Stimulated activated naive CD4-positive, alpha-beta T cell treated with Interleukin-2 at 50 U/mL for 16 hours (primary cell): ENCODE measurements at regions not wholly inside any gene's neighbourhood (a gene's known extent, or its start where the extent isn't known, plus 50 kb on each side); places are given as distances from the start of the nearest gene placed in this dataset.
"Not testable (repeated sequence)": the region's sequence is repeated elsewhere in the genome, so short reads cannot be mapped to it uniquely, and the experiment has no call there.

Source experiments
- DNase-seq: peaks from one replicate; lab custom pipeline; 2025; lab: John Stamatoyannopoulos, UW

DNA sequence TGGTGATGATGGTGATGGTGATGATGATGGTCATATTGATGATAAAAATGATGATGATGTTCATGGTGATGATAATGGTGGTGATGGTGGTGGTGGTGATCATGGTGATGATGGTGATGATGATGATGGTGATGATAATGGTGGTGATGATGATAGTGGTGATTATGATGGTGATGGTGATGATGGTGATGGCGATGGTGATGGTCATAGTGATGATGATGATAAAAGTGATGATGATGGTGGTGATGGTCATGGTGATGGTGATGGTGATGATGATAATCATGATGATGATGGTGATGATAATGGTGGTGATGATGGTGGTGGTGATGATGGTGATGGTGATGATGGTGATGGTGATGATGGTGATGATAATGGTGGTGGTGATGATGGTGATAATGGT lies 478.7 kb downstream of the TYW1 start:
- no peak for DNase-seq

- no peak for DNase-seq
These were observed 481.4 kb downstream of the TYW1 start for GRCh38 chr7:67478066-67478465.

DNA sequence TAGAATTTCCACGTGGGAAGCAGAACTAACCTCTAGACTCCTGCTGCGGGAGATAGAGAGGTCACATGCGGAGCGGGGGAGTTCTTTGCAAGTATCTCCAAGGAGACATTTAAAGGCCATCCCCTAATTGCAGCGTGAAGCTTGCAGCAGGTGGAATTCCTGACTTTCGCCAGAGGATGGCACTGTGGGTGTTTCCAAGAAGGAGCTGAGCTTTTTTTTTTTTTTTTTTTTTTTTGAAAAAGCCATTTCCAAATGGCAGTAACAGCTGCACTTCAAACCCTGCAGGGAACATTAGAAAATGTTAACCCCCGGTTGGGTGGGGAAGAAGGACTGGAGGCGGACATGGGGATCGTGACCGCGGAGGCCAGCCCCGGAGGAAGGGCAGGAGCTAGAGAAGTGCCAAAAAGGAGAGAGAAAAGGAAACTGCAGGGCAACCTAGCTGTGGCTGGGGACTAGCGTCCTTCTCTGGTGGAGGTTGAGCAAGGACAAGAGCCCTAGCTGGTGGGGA lies 487.7 kb downstream of the TYW1 start:
- DNase-seq, result no peak

- no peak for DNase-seq
These were observed 489.8 kb downstream of the TYW1 start for GRCh38 chr7:67486401-67486800.

GRCh38 chr7:67487316-67487715 lies 490.7 kb downstream of the TYW1 start:
- no peak for DNase-seq

DNA sequence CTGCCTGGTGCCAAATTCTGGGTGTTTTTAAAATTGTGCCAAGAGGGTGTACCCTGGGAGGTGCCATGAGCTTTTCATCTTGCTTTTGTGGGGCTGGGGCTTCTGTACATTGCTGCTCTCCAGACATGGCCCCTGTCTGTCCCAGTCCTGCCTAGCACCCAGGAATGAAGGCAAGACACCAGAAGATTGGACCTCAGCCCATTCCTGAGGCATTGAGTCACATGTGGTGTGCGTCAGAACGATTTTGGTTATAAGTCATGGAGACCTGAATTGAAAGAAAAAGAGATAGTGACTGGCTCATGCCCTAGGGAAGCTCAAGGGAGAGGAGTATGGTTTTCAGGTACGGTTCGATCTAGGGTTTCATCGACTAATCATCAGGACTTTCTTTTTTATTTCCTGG lies 493.2 kb downstream of the TYW1 start:
- no peak for DNase-seq

- no peak for DNase-seq
These were observed 496.7 kb downstream of the TYW1 start for GRCh38 chr7:67493366-67493765.

DNA sequence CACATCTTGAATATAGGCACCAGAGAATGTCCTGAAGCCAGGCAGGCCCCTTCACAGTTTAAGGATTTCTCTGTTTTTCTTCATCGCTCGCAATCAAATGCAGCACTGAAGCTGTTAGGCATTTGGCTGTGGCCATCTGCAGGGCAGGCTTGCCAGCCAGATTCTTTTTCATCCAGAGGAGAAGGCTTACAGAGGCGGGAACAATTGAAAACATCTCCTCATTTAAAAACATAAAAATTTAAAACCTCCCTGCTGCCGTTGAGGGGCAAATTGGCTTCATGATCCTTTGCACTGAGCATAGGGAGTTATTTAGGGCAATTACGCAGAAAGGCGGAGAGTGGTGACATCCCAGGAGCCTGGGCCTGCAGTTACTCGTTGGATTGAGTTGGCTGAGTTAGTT lies 500.0 kb downstream of the TYW1 start:
- no peak for DNase-seq

- not testable (repeated sequence) for DNase-seq
These were observed 501.3 kb downstream of the TYW1 start for GRCh38 chr7:67497914-67498313.

GRCh38 chr7:67502929-67503328 lies 506.3 kb downstream of the TYW1 start:
- no peak for DNase-seq

GRCh38 chr7:67505449-67505848 lies 508.8 kb downstream of the TYW1 start:
- DNase-seq, result no peak

GRCh38 chr7:67512481-67512880 lies 515.8 kb downstream of the TYW1 start:
- no peak for DNase-seq

DNA sequence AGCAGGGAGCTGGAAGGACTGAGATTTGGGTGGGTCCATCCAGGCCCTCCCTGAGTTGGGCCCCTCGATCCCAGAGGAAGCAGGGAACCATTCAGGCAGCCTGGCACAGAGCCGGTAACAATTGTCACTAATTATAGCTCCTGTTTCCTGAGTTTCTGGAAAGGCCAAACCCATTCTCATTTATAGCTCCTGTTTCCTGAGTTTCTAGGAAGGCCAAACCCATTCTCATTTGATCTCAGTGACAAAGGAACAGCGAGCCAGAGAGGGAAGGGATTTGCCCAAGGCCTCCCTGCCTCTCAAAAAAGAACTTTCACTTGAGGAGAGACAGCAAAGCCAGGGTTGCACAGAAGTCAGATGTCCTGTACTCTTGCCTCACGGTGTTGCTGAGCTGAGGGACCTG lies 521.9 kb downstream of the TYW1 start:
- DNase-seq, result no peak

GRCh38 chr7:67519171-67519570 lies 522.5 kb downstream of the TYW1 start:
- DNase-seq, result no peak

- DNase-seq, result no peak
These were observed 525.9 kb downstream of the TYW1 start for GRCh38 chr7:67522504-67522903.

GRCh38 chr7:67523713-67524112 lies 527.1 kb downstream of the TYW1 start:
- DNase-seq, result no peak

DNA sequence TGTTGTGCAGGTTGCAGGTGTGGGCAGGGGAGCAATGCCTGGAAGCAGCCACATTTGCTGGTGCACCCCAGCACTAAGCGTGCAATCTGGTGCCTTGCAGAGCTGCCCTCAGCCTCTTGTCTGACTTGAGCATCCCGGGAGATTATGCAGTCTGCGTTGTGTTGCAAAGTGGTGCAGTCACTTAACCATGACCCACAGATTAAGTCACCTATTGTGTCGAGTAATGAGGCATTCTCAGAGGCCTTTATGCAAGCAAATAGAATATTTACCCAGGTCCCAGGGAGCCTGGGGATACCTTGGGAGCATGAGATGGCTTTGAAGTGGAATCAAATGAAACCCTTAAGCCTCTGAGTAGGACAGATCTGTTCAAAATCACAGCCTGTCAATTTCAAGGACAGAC lies 529.0 kb downstream of the TYW1 start:
- no peak for DNase-seq

DNA sequence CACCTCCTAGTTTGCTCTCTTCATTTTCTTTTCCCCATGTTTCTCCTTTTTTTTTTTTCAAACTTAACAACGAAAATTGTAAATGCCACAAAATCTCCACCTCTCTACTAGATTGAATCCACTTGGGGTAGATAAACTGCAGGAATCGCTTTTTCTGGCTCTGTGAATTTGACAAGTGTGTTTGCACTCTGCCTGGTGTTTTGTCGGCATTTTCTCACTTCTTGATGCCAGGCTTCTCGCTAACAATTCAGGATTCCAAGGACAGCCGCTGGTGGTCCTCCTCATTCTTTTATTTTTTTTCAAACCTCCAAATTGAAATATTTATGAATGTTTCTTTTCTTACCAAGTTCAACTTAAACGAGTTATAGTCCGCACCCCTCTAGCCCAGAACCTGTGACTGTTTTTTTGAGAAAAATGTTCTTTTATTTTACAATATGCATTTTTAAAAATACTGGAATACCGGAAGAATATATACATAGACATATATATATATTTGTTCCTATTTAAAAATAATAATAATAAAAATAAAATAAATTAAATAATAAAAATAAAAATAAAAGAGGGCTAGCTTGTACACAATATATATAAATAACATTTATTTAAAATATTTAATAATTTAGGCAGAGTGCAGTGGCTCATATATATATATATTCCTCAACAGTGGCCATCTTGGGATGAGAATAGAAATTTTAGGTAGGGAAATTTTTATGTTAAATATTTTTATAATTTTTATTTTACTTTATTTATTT lies 538.8 kb downstream of the TYW1 start:
- no peak for DNase-seq

DNA sequence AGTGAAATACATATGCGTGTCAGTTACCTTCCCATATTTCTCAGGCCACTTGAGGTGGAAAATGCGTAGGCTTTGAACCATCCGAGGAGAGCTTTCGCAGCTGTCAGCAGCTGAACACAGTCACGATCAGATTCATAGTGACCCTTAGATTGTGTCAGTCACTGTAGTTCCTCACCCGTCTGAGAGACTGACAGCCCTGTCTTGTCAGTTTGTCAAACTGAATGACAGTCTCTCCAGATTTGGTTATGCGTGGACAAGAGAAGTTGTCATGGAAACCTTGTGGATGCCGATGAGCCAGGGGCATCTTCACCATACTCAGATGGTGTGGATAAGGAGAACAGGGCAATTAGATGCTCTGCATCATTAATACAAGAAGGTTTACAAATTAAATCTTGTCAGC lies 546.3 kb downstream of the TYW1 start:
- no peak for DNase-seq

DNA sequence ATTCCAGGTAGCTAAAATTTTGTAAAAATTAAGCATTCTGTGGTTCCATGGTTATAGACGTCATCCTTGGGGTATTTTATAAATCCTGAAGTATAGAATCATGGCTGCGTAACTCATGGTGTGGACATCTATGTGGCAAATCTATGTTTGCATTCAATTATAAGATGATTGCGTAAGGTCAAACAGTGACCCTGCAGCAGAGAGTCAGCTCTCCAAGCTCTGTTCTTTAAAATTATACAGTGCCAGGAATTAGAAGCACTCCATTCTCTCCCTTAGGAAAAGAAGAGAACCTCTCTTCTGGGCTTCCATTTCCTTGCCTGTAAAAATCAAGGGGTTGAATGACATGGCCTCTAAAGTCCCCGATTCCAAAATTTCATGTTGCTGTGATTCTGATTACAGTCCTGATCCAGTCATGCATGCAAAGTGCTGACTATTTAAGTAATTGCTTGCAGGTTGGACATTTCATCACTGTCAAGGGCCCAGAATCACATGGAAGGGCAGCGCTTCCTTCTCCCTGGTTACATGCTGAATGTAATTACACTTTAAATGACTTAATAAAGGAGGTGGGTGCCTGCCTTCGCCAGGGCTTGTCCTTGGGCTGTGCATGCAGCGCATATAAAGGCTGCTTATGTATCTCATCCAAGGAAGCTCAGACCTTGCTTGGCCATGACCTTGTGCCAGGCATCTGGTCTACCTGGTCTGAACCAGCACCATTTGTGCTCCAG lies 550.7 kb downstream of the TYW1 start:
- no peak for DNase-seq

GRCh38 chr7:67549126-67549525 lies 552.5 kb downstream of the TYW1 start:
- DNase-seq, result no peak

DNA sequence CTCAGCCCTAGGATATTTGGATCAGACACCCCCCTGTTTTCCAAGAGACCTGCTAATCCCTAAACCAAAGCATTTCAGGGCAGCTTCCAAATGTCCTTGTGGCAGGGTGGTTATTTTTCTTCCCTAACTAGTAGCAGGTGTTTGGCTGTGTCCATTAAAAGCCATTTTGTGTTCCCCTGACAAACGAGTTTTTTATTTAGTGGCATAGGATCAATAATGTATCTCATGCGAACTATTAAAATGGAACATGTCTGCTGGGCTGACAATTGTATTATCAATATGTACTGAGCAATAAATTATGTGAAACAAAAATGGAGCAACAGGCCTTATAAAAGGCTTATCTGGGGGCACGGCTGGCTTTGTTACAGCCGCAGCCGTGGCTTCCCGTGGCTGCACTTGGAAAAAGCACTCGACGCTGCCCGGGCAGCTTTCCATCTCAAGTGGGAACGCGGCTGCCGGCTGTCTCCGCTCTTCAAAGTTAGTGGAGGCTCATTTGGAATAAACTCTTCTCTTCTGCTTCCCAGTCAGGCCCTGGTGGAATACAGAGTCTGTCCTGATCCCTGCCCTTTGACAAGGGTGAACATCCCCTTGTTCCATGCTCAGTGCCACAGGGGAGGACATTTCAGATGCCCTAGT lies 554.3 kb downstream of the TYW1 start:
- no peak for DNase-seq

DNA sequence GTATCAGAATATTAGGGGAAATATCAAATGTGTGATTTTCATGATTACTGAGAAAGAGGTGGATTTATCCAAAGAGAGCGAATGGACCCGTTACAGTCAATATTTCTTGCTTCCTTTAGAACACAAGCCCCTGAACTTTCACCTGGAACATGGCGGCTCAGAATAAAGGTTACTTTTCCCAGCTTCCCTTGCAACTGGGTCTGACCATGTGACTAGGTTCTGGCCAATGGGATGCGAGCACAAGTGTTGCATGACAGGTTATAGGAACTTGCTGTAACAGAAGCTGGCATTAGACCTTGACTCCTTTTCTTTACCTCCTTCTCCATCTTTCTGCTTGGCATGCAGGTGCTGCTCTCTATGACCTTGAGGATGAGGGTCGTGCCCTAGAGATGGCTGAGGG lies 556.1 kb downstream of the TYW1 start:
- no peak for DNase-seq
